ENCODE measurements at regions not wholly inside any gene's neighbourhood (a gene's known extent, or its start where the extent isn't known, plus 50 kb on each side); places are given as distances from the start of the nearest gene placed in this dataset.

- no peak for DNase-seq
Observed at GRCh38 chr2:19300961-19301360, 57.5 kb downstream of the OSR1 start.

GRCh38 chr2:19299522-19299921 lies 58.9 kb downstream of the OSR1 start:
- no peak for DNase-seq

- no peak for DNase-seq
Observed at GRCh38 chr2:19299032-19299431, 59.4 kb downstream of the OSR1 start.

- no peak for DNase-seq
Observed at GRCh38 chr2:19297716-19298115, 60.7 kb downstream of the OSR1 start.

GRCh38 chr2:19295998-19296502 lies 62.4 kb downstream of the OSR1 start:
- no peak for DNase-seq

GRCh38 chr2:19292007-19292406 lies 66.4 kb downstream of the OSR1 start:
- DNase-seq, result no peak

GRCh38 chr2:19288291-19288690 lies 70.1 kb downstream of the OSR1 start:
- DNase-seq, result no peak

GRCh38 chr2:19287324-19287723 lies 71.1 kb downstream of the OSR1 start:
- no peak for DNase-seq

- no peak for DNase-seq
Observed at GRCh38 chr2:19282305-19282704, 76.1 kb downstream of the OSR1 start.

GRCh38 chr2:19274439-19274838 lies 84.0 kb downstream of the OSR1 start:
- DNase-seq, result no peak

- DNase-seq, result no peak
Observed at GRCh38 chr2:19272941-19273470, 85.4 kb downstream of the OSR1 start.

GRCh38 chr2:19272039-19272438 lies 86.4 kb downstream of the OSR1 start:
- DNase-seq, result no peak

- DNase-seq, result no peak
Observed at GRCh38 chr2:19264852-19265251, 93.6 kb downstream of the OSR1 start.

- DNase-seq, result no peak
Observed at GRCh38 chr2:19262150-19262549, 96.3 kb downstream of the OSR1 start.

GRCh38 chr2:19261061-19261460 lies 97.4 kb downstream of the OSR1 start:
- no peak for DNase-seq

GRCh38 chr2:19256121-19256601 lies 102.3 kb downstream of the OSR1 start:
- no peak for DNase-seq

GRCh38 chr2:19255481-19255880 lies 102.9 kb downstream of the OSR1 start:
- no peak for DNase-seq

GRCh38 chr2:19251554-19251953 lies 106.9 kb downstream of the OSR1 start:
- DNase-seq, result no peak

- DNase-seq, result no peak
Observed at GRCh38 chr2:19250906-19251305, 107.5 kb downstream of the OSR1 start.

GRCh38 chr2:19247186-19247585 lies 111.2 kb downstream of the OSR1 start:
- DNase-seq, result no peak

- DNase-seq, result no peak
Observed at GRCh38 chr2:19246496-19246895, 111.9 kb downstream of the OSR1 start.

GRCh38 chr2:19244460-19245363 lies 113.7 kb downstream of the OSR1 start:
- DNase-seq, result no peak

- DNase-seq, result no peak
Observed at GRCh38 chr2:19238440-19239060, 119.9 kb downstream of the OSR1 start.

- DNase-seq, result no peak
Observed at GRCh38 chr2:19235308-19235707, 123.1 kb downstream of the OSR1 start.

Measured in stimulated activated naive CD4-positive, alpha-beta T cell (primary cell).